Mesendoderm (in vitro differentiated cells): ENCODE measurements at regions not wholly inside any gene's neighbourhood (a gene's known extent, or its start where the extent isn't known, plus 50 kb on each side); places are given as distances from the start of the nearest gene placed in this dataset.

Experiments used
- DNase-seq: peaks from one replicate; pipeline ENCODE4 v3.0.0; 2013
- H2AK5ac ChIP-seq: 2 replicates; pipeline ENCODE4 v1.6.1; 2013; ENCODE audit warnings: low read length, inconsistent platforms
- H2BK120ac ChIP-seq: 2 replicates; pipeline ENCODE4 v1.6.1; 2013; ENCODE audit warnings: low read depth, mild to moderate bottlenecking, low read length, moderate library complexity, mixed read lengths
- H2BK15ac ChIP-seq: replicated peaks from 2 replicates; pipeline ENCODE4 v1.6.1; 2013; ENCODE audit warnings: low read depth, mild to moderate bottlenecking, moderate library complexity
- H2BK5ac ChIP-seq: 2 replicates; pipeline ENCODE4 v1.6.1; 2013; ENCODE audit warnings: low read length, inconsistent platforms
- H3K18ac ChIP-seq: 2 replicates; pipeline ENCODE4 v1.6.1; 2013; ENCODE audit warnings: mild to moderate bottlenecking, low read length, mixed read lengths
- H3K23ac ChIP-seq: one replicate; pipeline ENCODE4 v1.6.1; 2013; ENCODE audit warnings: low read length
- H3K27ac ChIP-seq: 2 replicates; pipeline ENCODE4 v1.5.1; 2013; ENCODE audit warnings: low read depth, mild to moderate bottlenecking, inconsistent platforms, low read length, moderate library complexity
- H3K27me3 ChIP-seq: 2 replicates; pipeline ENCODE4 v1.6.1; 2013; ENCODE audit warnings: low read length, control low read depth, mild to moderate bottlenecking, inconsistent platforms; ENCODE audit not compliant: insufficient read depth, poor library complexity
- H3K36me3 ChIP-seq: 2 replicates; pipeline ENCODE4 v1.6.1; 2013; ENCODE audit warnings: low read length, inconsistent platforms; ENCODE audit not compliant: control insufficient read depth, insufficient read depth
- H3K4ac ChIP-seq: one replicate; pipeline ENCODE4 v1.6.1; 2013; ENCODE audit warnings: low read depth, mild to moderate bottlenecking, low read length, moderate library complexity
- H3K4me1 ChIP-seq: 2 replicates; pipeline ENCODE4 v1.6.1; 2013; ENCODE audit warnings: low read depth, low read length, inconsistent platforms; ENCODE audit not compliant: control insufficient read depth
- H3K4me2 ChIP-seq: 2 replicates; pipeline ENCODE4 v1.6.1; 2013; ENCODE audit warnings: low read length
- H3K4me3 ChIP-seq: 2 replicates; pipeline ENCODE4 v1.5.1; 2013; ENCODE audit warnings: mild to moderate bottlenecking, low read length
- H3K56ac ChIP-seq: one replicate; pipeline ENCODE4 v1.6.1; 2013; ENCODE audit warnings: low read length
- H3K79me1 ChIP-seq: 2 replicates; pipeline ENCODE4 v1.6.1; 2013; ENCODE audit warnings: low read length, inconsistent platforms
- H3K79me2 ChIP-seq: 2 replicates; pipeline ENCODE4 v1.6.1; 2013; ENCODE audit warnings: mild to moderate bottlenecking, low read length; ENCODE audit not compliant: control insufficient read depth, insufficient read depth
- H3K9ac ChIP-seq: 2 replicates; pipeline ENCODE4 v1.6.1; 2013; ENCODE audit warnings: low read length, inconsistent platforms
- H4K5ac ChIP-seq: one replicate; pipeline ENCODE4 v1.6.1; 2013; ENCODE audit warnings: low read length
- H4K8ac ChIP-seq: one replicate; pipeline ENCODE4 v1.6.1; 2013; ENCODE audit warnings: low read depth, mild to moderate bottlenecking, control low read depth, low read length, moderate library complexity
- WGBS: extraction: QIAGEN DNeasy Blood & Tissue Kit; methylation state at CpG from one replicate; pipeline ENCODE4 v1.1.7; 2013; ENCODE audit warnings: low lambda C conversion rate, missing lambda C conversion rate; ENCODE audit not compliant: insufficient coverage; ENCODE audit errors: extremely low coverage; 5-methylcytosine and 5-hydroxymethylcytosine counted together

GRCh38 chr11:32171445-32171844 lies 80.6 kb downstream of the RCN1 start:
- H3K36me3 ChIP-seq = no peaks in the 10 kb centered on the region
- DNase-seq = no peak
- H3K4me2 ChIP-seq = no peak overlapping the region
- H3K4me1 ChIP-seq = no peaks in the 10 kb centered on the region
- H3K9ac ChIP-seq = no peak overlapping the region
- no peaks in the 10 kb centered on the region for H3K79me2 ChIP-seq
- H3K27ac ChIP-seq = no peak overlapping the region
- H2BK15ac ChIP-seq = no peak overlapping the region
- no CpG with 5 or more reads among the region's 6 CpGs for WGBS
- H2BK5ac ChIP-seq = no peak overlapping the region
- no peak overlapping the region for H2AK5ac ChIP-seq
- no peak overlapping the region for H3K4ac ChIP-seq
- H3K4me3 ChIP-seq = no peak overlapping the region
- H3K23ac ChIP-seq = no peak overlapping the region
- no peaks in the 10 kb centered on the region for H3K79me1 ChIP-seq
- no peak overlapping the region for H3K18ac ChIP-seq
- H2BK120ac ChIP-seq = no peak overlapping the region
- H3K56ac ChIP-seq = no peak overlapping the region
- H4K5ac ChIP-seq = no peak overlapping the region
- H4K8ac ChIP-seq = no peak overlapping the region
- H3K27me3 ChIP-seq = no peaks in the 10 kb centered on the region

GRCh38 chr11:32172041-32172847 lies 81.4 kb downstream of the RCN1 start:
- Histone ChIP-seq H3K79me1 (no peaks in the 10 kb centered on the region), H2BK120ac (no peak overlapping the region), H3K4me2 (no peak overlapping the region), H3K4ac (no peak overlapping the region), H3K4me1 (no peaks in the 10 kb centered on the region), H3K23ac (no peak overlapping the region), H3K27me3 (no peaks in the 10 kb centered on the region), H4K8ac (no peak overlapping the region), H3K9ac (no peak overlapping the region), H3K79me2 (no peaks in the 10 kb centered on the region), H2BK15ac (no peak overlapping the region), H3K27ac (no peak overlapping the region), H3K4me3 (no peak overlapping the region), H4K5ac (no peak overlapping the region), H2AK5ac (no peak overlapping the region), H2BK5ac (no peak overlapping the region), H3K56ac (no peak overlapping the region), H3K36me3 (no peaks in the 10 kb centered on the region), H3K18ac (no peak overlapping the region)
- no peak for DNase-seq
- no CpG with 5 or more reads among the region's 9 CpGs for WGBS

GRCh38 chr11:32172848-32173834 lies 82.3 kb downstream of the RCN1 start:
- Histone ChIP-seq H3K79me1 (no peaks in the 10 kb centered on the region), H3K4me2 (no peak overlapping the region), H3K18ac (no peak overlapping the region), H3K4me1 (no peaks in the 10 kb centered on the region), H3K27ac (no peak overlapping the region), H3K36me3 (no peaks in the 10 kb centered on the region), H3K4ac (no peak overlapping the region), H3K79me2 (no peaks in the 10 kb centered on the region), H3K9ac (no peak overlapping the region), H4K8ac (no peak overlapping the region), H4K5ac (no peak overlapping the region), H3K4me3 (no peak overlapping the region), H2BK120ac (no peak overlapping the region), H3K56ac (no peak overlapping the region), H2BK15ac (no peak overlapping the region), H2AK5ac (no peak overlapping the region), H3K27me3 (no peaks in the 10 kb centered on the region), H2BK5ac (no peak overlapping the region), H3K23ac (no peak overlapping the region)
- DNase-seq = peak; percentile 71
- WGBS = no CpG with 5 or more reads among the region's 22 CpGs

- Histone ChIP-seq H2BK5ac (no peak overlapping the region), H4K5ac (no peak overlapping the region), H3K27me3 (no peaks in the 10 kb centered on the region), H3K4ac (no peak overlapping the region), H3K4me1 (no peaks in the 10 kb centered on the region), H3K79me1 (no peaks in the 10 kb centered on the region), H2AK5ac (no peak overlapping the region), H3K18ac (no peak overlapping the region), H3K4me2 (no peak overlapping the region), H4K8ac (no peak overlapping the region), H3K27ac (no peak overlapping the region), H3K79me2 (no peaks in the 10 kb centered on the region), H2BK15ac (no peak overlapping the region), H3K23ac (no peak overlapping the region), H3K4me3 (no peak overlapping the region), H3K36me3 (no peaks in the 10 kb centered on the region), H3K56ac (no peak overlapping the region), H3K9ac (no peak overlapping the region), H2BK120ac (no peak overlapping the region)
- DNase-seq = no peak
These were observed 83.1 kb downstream of the RCN1 start for GRCh38 chr11:32173977-32174376.

GRCh38 chr11:32176223-32176934 lies 85.5 kb downstream of the RCN1 start:
- no peak overlapping the region for H3K4me3 ChIP-seq
- no peak overlapping the region for H2AK5ac ChIP-seq
- no peaks in the 10 kb centered on the region for H3K79me1 ChIP-seq
- no peak overlapping the region for H4K8ac ChIP-seq
- H3K36me3 ChIP-seq = no peaks in the 10 kb centered on the region
- WGBS = no CpG with 5 or more reads among the region's 8 CpGs
- no peak overlapping the region for H3K23ac ChIP-seq
- H2BK5ac ChIP-seq = no peak overlapping the region
- H3K56ac ChIP-seq = no peak overlapping the region
- H3K18ac ChIP-seq = no peak overlapping the region
- no peaks in the 10 kb centered on the region for H3K4me1 ChIP-seq
- H4K5ac ChIP-seq = no peak overlapping the region
- no peaks in the 10 kb centered on the region for H3K79me2 ChIP-seq
- H2BK15ac ChIP-seq = no peak overlapping the region
- no peak overlapping the region for H3K9ac ChIP-seq
- H3K4ac ChIP-seq = no peak overlapping the region
- no peaks in the 10 kb centered on the region for H3K27me3 ChIP-seq
- H2BK120ac ChIP-seq = no peak overlapping the region
- H3K27ac ChIP-seq = no peak overlapping the region
- peak; percentile 91 for DNase-seq
- no peak overlapping the region for H3K4me2 ChIP-seq
